HCT116 (cell line): ENCODE measurements at regions not wholly inside any gene's neighbourhood (a gene's known extent, or its start where the extent isn't known, plus 50 kb on each side); places are given as distances from the start of the nearest gene placed in this dataset.

Source experiments
- ATAC-seq: fragments of 200-7000 bp; cut with Tn5 transposase; 2 replicates; pipeline ENCODE4 v1.9.1; 2020; ENCODE audit warnings: mild to moderate bottlenecking, moderate library complexity
- BruUV-seq: library from RNA; stranded (reverse); fragments of 400-500 nt; replicated peaks from 2 replicates; lab custom pipeline; 2021; lab: Mats Ljungman, UMichigan
- CTCF ChIA-PET: fragments of 300-600 bp; sonication (Branson Sonifier 250); formaldehyde crosslinking; loops from one replicate; lab custom pipeline; 2021; ENCODE audit warnings: antibody characterized with exemption; lab: Charles Lee
- POLR2A ChIA-PET: fragments of 300-600, 350-600 bp; sonication (Branson Sonifier 250); formaldehyde crosslinking; loops from one replicate; lab custom pipeline; 2021; ENCODE audit warnings: antibody characterized with exemption; lab: Charles Lee
- RAD21 ChIA-PET, 2 experiments: fragments of 300-600 bp; sonication (Branson Sonifier 250); formaldehyde crosslinking; loops; one replicate each; lab custom pipeline; 2023; ENCODE audit warnings: low total read pairs in 2 of 2; ENCODE audit not compliant: uncharacterized antibody in 2 of 2, unreplicated experiment in 2 of 2, low non-redundant PET in 1 of 2; lab: Charles Lee
- DNase-seq: peaks from one replicate; pipeline ENCODE4 v3.0.0-alpha.2; 2010; ENCODE audit warnings: low read depth, low spot score
- H2AFZ ChIP-seq: fragments of 200-600 bp; shearing (Covaris generic), sonication (generic); 2 replicates; pipeline ENCODE4 v1.6.1; 2017; ENCODE audit warnings: low read depth, mixed run types, mixed read lengths, antibody characterized with exemption, low read length; ENCODE audit not compliant: poor library complexity, severe bottlenecking
- H3K27ac ChIP-seq: 2 replicates; pipeline ENCODE4 v1.5.1; 2012; ENCODE audit warnings: low read depth, low read length
- H3K27me3 ChIP-seq: fragments of 200-600 bp; sonication (generic); 2 replicates; pipeline ENCODE4 v1.6.1; 2016; ENCODE audit warnings: mixed run types, low read length, mixed read lengths; ENCODE audit not compliant: insufficient read depth
- H3K36me3 ChIP-seq, 2 experiments: fragments of 200-500 bp in 1 of 2; fragments of 200-600 bp in 1 of 2; sonication (Bioruptor generic) in 1 of 2; sonication (generic) in 1 of 2; 2 replicates each; pipeline versions ENCODE4 v1.5.1 to v1.6.1; 2014 to 2016; ENCODE audit warnings: low read length in 2 of 2, inconsistent platforms in 1 of 2, mixed read lengths in 1 of 2, mixed run types in 1 of 2; ENCODE audit not compliant: insufficient read depth in 2 of 2, control insufficient read depth in 1 of 2
- H3K4me1 ChIP-seq, 2 experiments: fragments of 200-600 bp in 1 of 2; sonication (generic) in 1 of 2; 2 replicates each; pipeline versions ENCODE4 v1.5.1 to v1.6.1; 2012 to 2017; ENCODE audit warnings: low read length in 2 of 2, inconsistent platforms in 1 of 2, mild to moderate bottlenecking in 1 of 2, mixed read lengths in 1 of 2, mixed run types in 1 of 2, moderate library complexity in 1 of 2; ENCODE audit not compliant: insufficient read depth in 2 of 2, control insufficient read depth in 1 of 2
- H3K4me2 ChIP-seq: fragments of 200-600 bp; sonication (generic); 2 replicates; pipeline ENCODE4 v1.6.1; 2017; ENCODE audit warnings: mixed run types, low read length, mixed read lengths
- H3K4me3 ChIP-seq, 2 experiments: fragments of 200-600 bp in 1 of 2; sonication (generic) in 1 of 2; replicated peaks in 1 of 2; 2 replicates each; pipeline ENCODE4 v1.5.1; 2011 to 2016; ENCODE audit warnings: low read length in 2 of 2, control low read depth in 1 of 2, low read depth in 1 of 2, mild to moderate bottlenecking in 1 of 2, mixed read lengths in 1 of 2, mixed run types in 1 of 2
- H3K79me2 ChIP-seq: fragments of 200-600 bp; sonication (generic); 2 replicates; pipeline ENCODE4 v1.6.1; 2017; ENCODE audit warnings: mild to moderate bottlenecking, mixed run types, low read length, moderate library complexity, mixed read lengths; ENCODE audit not compliant: insufficient read depth
- H3K9ac ChIP-seq: fragments of 200-600 bp; sonication (generic); 2 replicates; pipeline ENCODE4 v1.6.1; 2016; ENCODE audit warnings: low read length, mixed read lengths
- H3K9me2 ChIP-seq: fragments of 200-600 bp; sonication (generic), shearing (Covaris generic); 2 replicates; pipeline ENCODE4 v1.6.1; 2017; ENCODE audit warnings: mixed run types, mild to moderate bottlenecking, moderate library complexity; ENCODE audit not compliant: insufficient read depth
- H3K9me3 ChIP-seq, 2 experiments: fragments of 200-500 bp in 1 of 2; fragments of 200-600 bp in 1 of 2; sonication (Bioruptor generic) in 1 of 2; sonication (generic) in 1 of 2; 2 replicates each; pipeline ENCODE4 v1.6.1; 2014 to 2017; ENCODE audit warnings: low read length in 2 of 2, mixed read lengths in 2 of 2, inconsistent platforms in 1 of 2, low read depth in 1 of 2, mild to moderate bottlenecking in 1 of 2, mixed run types in 1 of 2, moderate library complexity in 1 of 2; ENCODE audit not compliant: control insufficient read depth in 1 of 2, insufficient read depth in 1 of 2
- H4K20me1 ChIP-seq: fragments of 200-600 bp; sonication (generic), shearing (Covaris generic); 2 replicates; pipeline ENCODE4 v1.6.1; 2017; ENCODE audit warnings: mixed run types, mild to moderate bottlenecking, moderate library complexity; ENCODE audit not compliant: insufficient read depth
- CEBPB ChIP-seq: IDR thresholded peaks from 2 replicates; pipeline ENCODE4 v1.6.1; 2012; ENCODE audit warnings: low read depth
- EGR1 ChIP-seq: IDR thresholded peaks from 2 replicates; pipeline ENCODE4 v1.6.1; 2012; ENCODE audit warnings: low read depth
- ELF1 ChIP-seq: IDR thresholded peaks from 2 replicates; pipeline ENCODE4 v1.6.1; 2012; ENCODE audit warnings: low read depth, borderline replicate concordance
- EZH2 ChIP-seq: fragments of 200-600 bp; sonication (generic); IDR thresholded peaks from 2 replicates; pipeline ENCODE4 v1.6.1; 2017; ENCODE audit warnings: antibody characterized with exemption, mixed run types
- JUND ChIP-seq: IDR thresholded peaks from 2 replicates; pipeline ENCODE4 v1.6.1; 2012
- MAX ChIP-seq: IDR thresholded peaks from 2 replicates; pipeline ENCODE4 v1.6.1; 2012
- POLR2A ChIP-seq: IDR thresholded peaks from 2 replicates; pipeline ENCODE4 v1.7.0; 2011; ENCODE audit warnings: borderline replicate concordance; ENCODE audit not compliant: insufficient read depth, insufficient read length; ENCODE audit errors: extremely low read depth
- POLR2AphosphoS5 ChIP-seq: IDR thresholded peaks from 2 replicates; pipeline ENCODE4 v1.6.1; 2011; ENCODE audit warnings: mild to moderate bottlenecking, low read depth, low read length, moderate library complexity
- RAD21 ChIP-seq: IDR thresholded peaks from 2 replicates; pipeline ENCODE4 v1.6.1; 2012; ENCODE audit warnings: low read depth, mild to moderate bottlenecking
- REST ChIP-seq: IDR thresholded peaks from 2 replicates; pipeline ENCODE4 v1.6.1; 2012; ENCODE audit warnings: low read depth
- SRF ChIP-seq: IDR thresholded peaks from 2 replicates; pipeline ENCODE4 v1.6.1; 2012; ENCODE audit warnings: low read depth
- TCF7L2 ChIP-seq: IDR thresholded peaks from 2 replicates; pipeline ENCODE4 v1.7.0; 2011; ENCODE audit warnings: borderline replicate concordance, inconsistent platforms; ENCODE audit not compliant: insufficient read depth, insufficient read length; ENCODE audit errors: extremely low read depth
- YY1 ChIP-seq: IDR thresholded peaks from 2 replicates; pipeline ENCODE4 v1.6.1; 2011; ENCODE audit warnings: low read length, low read depth, moderate library complexity, mild to moderate bottlenecking; ENCODE audit not compliant: insufficient replicate concordance; ENCODE audit errors: extremely low read depth
- ZFX ChIP-seq: fragments of 450-650 bp; IDR thresholded peaks from 2 replicates; pipeline ENCODE4 v1.6.1; 2017
- ZNF274 ChIP-seq: fragments of 200-500 bp; sonication (Bioruptor generic); IDR thresholded peaks from 2 replicates; pipeline ENCODE4 v1.6.1; 2014; ENCODE audit warnings: mild to moderate bottlenecking, low read depth, low read length, inconsistent platforms
- intact Hi-C: fragments of 100-400 bp; cut with micrococcal nuclease; formaldehyde crosslinking; loops from 2 replicates; pipeline ENCODE4 v1.10.0; 2022

- no peak for TF ChIP-seq EZH2
- no peak for TF ChIP-seq YY1
- TF ChIP-seq TCF7L2 = no peak
- TF ChIP-seq SRF = no peak
- TF ChIP-seq ELF1 = no peak
- no peak for TF ChIP-seq RAD21
- no peak for TF ChIP-seq POLR2AphosphoS5
- no peak for TF ChIP-seq ZFX
- no peak for TF ChIP-seq POLR2A
- TF ChIP-seq CEBPB = no peak
Measured at GRCh38 chr1:221456918-221457317, 285.0 kb downstream of the DUSP10 start (continued).

GRCh38 chr1:221457685-221458446 is 284.0 kb downstream of the DUSP10 start:
- POLR2A ChIA-PET = no interaction called here
- Histone ChIP-seq H3K27me3 (no peaks in the 10 kb centered on the region), H4K20me1 (no peaks in the 10 kb centered on the region), H3K4me3 (no peak overlapping the region), H3K4me2 (no peak overlapping the region), H2AFZ (no peak overlapping the region), H3K9ac (no peak overlapping the region), H3K27ac (no peak overlapping the region), H3K9me3 (no peaks in the 10 kb centered on the region), H3K4me1 (no peaks in the 10 kb centered on the region), H3K9me2 (no peaks in the 10 kb centered on the region), H3K79me2 (no peaks in the 10 kb centered on the region), H3K36me3 (no peaks in the 10 kb centered on the region)
- ATAC-seq = no peak
- no peak for DNase-seq
- RAD21 ChIA-PET = no interaction called here
- TF ChIP-seq EGR1 (no peak), REST (no peak), ZFX (no peak), ZNF274 (no peak), MAX (no peak), JUND (no peak)
- no TSS peak for BruUV-seq
- CTCF ChIA-PET = no interaction called here
- intact Hi-C loops = no loop called here
